ENCODE measurements at regions not wholly inside any gene's neighbourhood (a gene's known extent, or its start where the extent isn't known, plus 50 kb on each side); places are given as distances from the start of the nearest gene placed in this dataset.

- Histone ChIP-seq H3K9ac (ENCODE audit: extremely low read depth, insufficient read length, low read length) (no peak overlapping the region), H3K27ac (ENCODE audit: insufficient read length, low read depth, low read length) (no peak overlapping the region), H3K4me1 (ENCODE audit: insufficient read depth, low read length) (no peaks in the 10 kb centered on the region), H3K4ac (ENCODE audit: low read depth, low read length) (no peak overlapping the region), H2AK5ac (ENCODE audit: insufficient read length, low read length) (no peak overlapping the region), H3T11ph (ENCODE audit: low read length) (no peak overlapping the region), H2AFZ (ENCODE audit: low read length) (no peak overlapping the region), H3K9me3 (ENCODE audit: control insufficient read depth, low read depth, low read length) (no peaks in the 10 kb centered on the region), H3K14ac (ENCODE audit: insufficient read depth, low read length) (no peak overlapping the region), H2BK12ac (ENCODE audit: insufficient read length, low read depth, low read length) (no peak overlapping the region), H2BK5ac (ENCODE audit: insufficient read length, low read length) (no peak overlapping the region), H3K79me1 (ENCODE audit: insufficient read depth, low read depth, low read length, poor library complexity, severe bottlenecking) (no peaks in the 10 kb centered on the region), H4K20me1 (ENCODE audit: control insufficient read depth, insufficient read depth, insufficient read length) (no peaks in the 10 kb centered on the region), H3K23ac (ENCODE audit: insufficient read length, low read depth, low read length) (no peak overlapping the region), H2BK120ac (ENCODE audit: low read depth, low read length, poor library complexity, severe bottlenecking) (no peak overlapping the region), H3K18ac (ENCODE audit: insufficient read length, low read depth, low read length) (no peak overlapping the region), H3K23me2 (ENCODE audit: insufficient read length, low read depth, low read length, poor library complexity, severe bottlenecking) (no peaks in the 10 kb centered on the region), H3K27me3 (ENCODE audit: insufficient read depth, low read length) (no peaks in the 10 kb centered on the region), H3K79me2 (ENCODE audit: insufficient read depth, low read length) (no peaks in the 10 kb centered on the region), H3K56ac (ENCODE audit: insufficient read length, low read depth, low read length) (no peak overlapping the region), H4K5ac (ENCODE audit: insufficient read length, low read depth, low read length) (no peak overlapping the region), H2BK20ac (ENCODE audit: low read depth, low read length, poor library complexity, severe bottlenecking) (no peak overlapping the region), H3K4me2 (ENCODE audit: insufficient read depth, insufficient read length, low read length) (no peak overlapping the region), H2BK15ac (ENCODE audit: low read depth, low read length) (no peak overlapping the region), H4K8ac (replicated peaks; ENCODE audit: insufficient read length, low read depth, low read length) (no peak overlapping the region), H4K91ac (ENCODE audit: insufficient read length, low read depth, low read length) (no peak overlapping the region)
- Mint-ChIP-seq H3K4me1 (peaks cover 18 to 28% of the 10 kb centered on the region in 2 experiments), H3K27ac (no peak overlapping the region), H3K4me3 (no peak overlapping the region), H3K27me3 (ENCODE audit: low read depth) (no peaks in the 10 kb centered on the region), H3K9me3 (peaks cover 3 to 6% of the 10 kb centered on the region in 2 experiments), H3K36me3 (ENCODE audit: insufficient read depth in 1 of 3, low read depth in 3 of 3) (peaks cover 0 to 10% (median 0%) of the 10 kb centered on the region in 3 experiments; a peak in 3 of 7 replicates)
- WGBS (ENCODE audit: extremely low coverage, insufficient read length, low lambda C conversion rate) = no CpG with 5 or more reads among the region's 7 CpGs
- TF ChIP-seq CTCF (conservative IDR thresholded peaks at IDR 0.05) = no peak
- no peak for DNase-seq
Measured at GRCh38 chr2:37838541-37839167, 86.4 kb upstream of the RMDN2 start.
